Choroid plexus epithelial cell (primary cell): ENCODE measurements at regions not wholly inside any gene's neighbourhood (a gene's known extent, or its start where the extent isn't known, plus 50 kb on each side); places are given as distances from the start of the nearest gene placed in this dataset.

Experiments used
- DNase-seq: peaks from one replicate; pipeline ENCODE4 v3.0.0-alpha.2; 2010; ENCODE audit warnings: low read depth
- H3K4me3 ChIP-seq: 2 replicates; pipeline ENCODE4 v1.5.1; 2011; ENCODE audit warnings: low read depth, mild to moderate bottlenecking, control low read depth, low read length, moderate library complexity
- CTCF ChIP-seq: conservative IDR thresholded peaks from 2 replicates; pipeline ENCODE4 v1.5.1; 2011; ENCODE audit warnings: low read depth, mild to moderate bottlenecking, control low read depth, inconsistent platforms, low read length, moderate library complexity

- TF ChIP-seq CTCF, result no peak
- no peak for DNase-seq
- H3K4me3 ChIP-seq, result no peak overlapping the region
Observed at GRCh38 chr18:43590182-43590903, 313.1 kb upstream of the SYT4 start.

DNA sequence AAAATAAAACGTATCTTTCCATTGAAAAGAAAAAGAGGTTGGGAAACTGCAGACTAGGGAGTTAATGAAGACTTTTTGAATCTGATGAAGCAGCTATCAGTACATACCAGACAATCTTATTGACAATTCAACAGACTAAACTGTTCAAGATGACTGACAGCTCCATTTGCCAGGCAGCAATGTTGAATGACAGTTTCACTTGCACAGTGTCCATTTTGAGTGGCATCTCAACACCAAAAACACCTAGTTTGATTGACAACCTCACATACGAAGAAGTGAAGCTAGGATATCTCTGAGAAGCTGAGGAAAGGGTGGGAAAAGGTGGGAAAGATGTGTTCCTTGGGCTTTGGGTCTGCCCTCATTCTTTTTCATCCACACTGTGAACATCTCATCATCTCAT lies 315.0 kb upstream of the SYT4 start:
- TF ChIP-seq CTCF, result no peak
- DNase-seq, result no peak

DNA sequence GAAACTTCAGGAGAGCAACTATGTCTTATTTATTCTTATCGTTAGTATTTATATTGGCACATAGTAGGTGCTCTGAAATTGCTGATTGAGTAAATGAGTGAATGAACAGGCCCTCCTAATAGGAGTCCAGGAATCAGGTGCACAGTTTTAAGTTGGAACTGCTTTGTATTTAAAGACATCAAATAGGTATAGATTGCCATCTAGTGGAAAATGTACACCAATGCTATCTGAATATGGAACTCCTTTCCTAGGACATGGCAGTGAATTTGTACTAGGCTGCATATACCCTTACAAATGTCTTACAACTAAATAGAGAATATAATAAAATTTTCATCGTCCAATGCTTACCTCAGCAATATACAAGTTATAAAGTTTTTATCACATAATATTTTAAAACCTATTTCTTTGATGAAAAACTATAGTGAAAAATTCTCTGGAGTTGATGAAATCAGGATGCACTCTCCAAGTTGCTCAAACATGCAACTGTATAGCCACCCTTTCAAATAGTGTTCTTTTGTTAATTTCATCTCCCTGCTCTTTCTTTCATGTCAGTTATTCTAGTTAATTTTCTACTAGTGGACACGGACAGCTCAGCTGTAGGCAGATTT lies 318.9 kb upstream of the SYT4 start:
- TF ChIP-seq CTCF, result peak; percentile 68
- peak; percentile 56 for DNase-seq
- H3K4me3 ChIP-seq, result no peak overlapping the region

More for the DNA sequence above, 315.0 kb upstream of the SYT4 start:
- no peak overlapping the region for H3K4me3 ChIP-seq

GRCh38 chr18:43601432-43601831 lies 324.1 kb upstream of the SYT4 start:
- no peak for DNase-seq
- no peak overlapping the region for H3K4me3 ChIP-seq
- no peak for TF ChIP-seq CTCF

GRCh38 chr18:43605224-43605623 lies 327.9 kb upstream of the SYT4 start:
- no peak for TF ChIP-seq CTCF
- DNase-seq, result peak; percentile 4
- H3K4me3 ChIP-seq, result no peak overlapping the region

DNA sequence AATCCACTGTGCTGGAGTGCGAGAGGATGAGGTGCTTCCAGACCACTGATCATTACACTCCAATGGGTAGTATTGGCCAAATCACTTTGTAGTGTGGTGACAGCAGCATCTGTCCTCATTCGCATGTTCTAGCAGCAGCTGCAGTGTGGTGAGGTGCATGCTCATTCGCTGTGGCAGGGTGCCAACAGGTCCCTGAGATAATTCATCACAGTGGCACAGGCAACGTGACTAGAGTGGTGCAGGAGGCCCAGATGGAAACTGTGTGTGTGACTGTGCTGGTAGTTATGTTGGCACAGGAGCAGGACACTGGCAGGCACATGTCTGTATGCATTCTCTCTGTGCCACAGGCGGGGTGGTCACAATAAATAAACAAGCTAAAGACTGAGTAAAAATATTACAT lies 329.5 kb upstream of the SYT4 start:
- DNase-seq, result no peak
- no peak overlapping the region for H3K4me3 ChIP-seq
- no peak for TF ChIP-seq CTCF

- DNase-seq, result peak; percentile 46
- no peak overlapping the region for H3K4me3 ChIP-seq
- TF ChIP-seq CTCF, result peak; percentile 55
Observed at GRCh38 chr18:43620936-43621335, 343.6 kb upstream of the SYT4 start.
